HepG2 (cell line): ENCODE measurements at regions not wholly inside any gene's neighbourhood (a gene's known extent, or its start where the extent isn't known, plus 50 kb on each side); places are given as distances from the start of the nearest gene placed in this dataset.
A peak's percentile ranks its signal among the peaks of the same experiment; 100 is the strongest.

ENCODE experiments used
- ADNP ChIP-seq: sonication (generic); formaldehyde crosslinking; IDR thresholded peaks from 2 replicates; pipeline ENCODE4 v1.4.0; 2020; ENCODE audit warnings: missing genetic modification reagents
- AFF4 ChIP-seq: sonication (generic); formaldehyde crosslinking; IDR thresholded peaks from 2 replicates; pipeline ENCODE4 v1.4.0; 2020; ENCODE audit warnings: missing genetic modification reagents
- ATF7-NPFF ChIP-seq: sonication (generic); formaldehyde crosslinking; IDR thresholded peaks from 2 replicates; pipeline ENCODE4 v1.8.1; 2023; ENCODE audit warnings: mild to moderate bottlenecking, low read depth, missing genetic modification reagents, moderate library complexity
- BCL6 ChIP-seq: IDR thresholded peaks from 2 replicates; pipeline ENCODE4 v1.6.1; 2016; ENCODE audit warnings: missing genetic modification reagents, missing compliant biosample characterization
- FOXP4 ChIP-seq: sonication (generic); formaldehyde crosslinking; IDR thresholded peaks from 2 replicates; pipeline ENCODE4 v1.4.0; 2020; ENCODE audit warnings: missing genetic modification reagents
- HNF1A ChIP-seq, 2 experiments: sonication (generic) in 1 of 2; formaldehyde crosslinking in 1 of 2; IDR thresholded peaks; 2 replicates each; pipeline versions ENCODE4 v1.4.0 to v1.6.1; 2016 to 2020; ENCODE audit warnings: borderline replicate concordance in 1 of 2, low read depth in 1 of 2, mild to moderate bottlenecking in 1 of 2, missing genetic modification reagents in 1 of 2
- HNF4A ChIP-seq: sonication (generic); formaldehyde crosslinking; IDR thresholded peaks from 2 replicates; pipeline ENCODE4 v1.4.0; 2020; ENCODE audit warnings: missing genetic modification reagents
- KDM3A ChIP-seq: IDR thresholded peaks from 2 replicates; pipeline ENCODE4 v1.6.1; 2018; ENCODE audit warnings: low read depth, missing compliant biosample characterization
- NPAS2 ChIP-seq: sonication (generic); formaldehyde crosslinking; IDR thresholded peaks from 2 replicates; pipeline ENCODE4 v1.8.0; 2022; ENCODE audit warnings: mild to moderate bottlenecking, missing genetic modification reagents, borderline replicate concordance
- NRL ChIP-seq: sonication (generic); formaldehyde crosslinking; IDR thresholded peaks from 2 replicates; pipeline ENCODE4 v1.5.0; 2020; ENCODE audit warnings: missing genetic modification reagents, mild to moderate bottlenecking, moderate library complexity, borderline replicate concordance
- REXO4 ChIP-seq: sonication (generic); formaldehyde crosslinking; IDR thresholded peaks from 2 replicates; pipeline ENCODE4 v1.8.0; 2022; ENCODE audit warnings: missing genetic modification reagents, mild to moderate bottlenecking, borderline replicate concordance
- TARDBP ChIP-seq: sonication (generic); formaldehyde crosslinking; IDR thresholded peaks from 2 replicates; pipeline ENCODE4 v1.8.0; 2022; ENCODE audit warnings: mild to moderate bottlenecking, missing genetic modification reagents
- TFAP4 ChIP-seq: sonication (generic); IDR thresholded peaks from 2 replicates; pipeline ENCODE4 v1.6.1; 2016; ENCODE audit warnings: low read depth, borderline replicate concordance
- ZNF33A ChIP-seq: sonication (generic); formaldehyde crosslinking; IDR thresholded peaks from 2 replicates; pipeline ENCODE4 v1.5.1; 2020; ENCODE audit warnings: missing genetic modification reagents, mild to moderate bottlenecking, moderate library complexity, borderline replicate concordance
- ZNF572 ChIP-seq: sonication (generic); formaldehyde crosslinking; IDR thresholded peaks from 2 replicates; pipeline ENCODE4 v1.5.1; 2020; ENCODE audit warnings: mild to moderate bottlenecking, missing genetic modification reagents

- TF ChIP-seq FOXP4 (CRISPR knock-in tag) (peak; percentile 82; the same call in 1 of the 2 replicates), TFAP4 (no peak), ZNF33A (CRISPR knock-in tag) (no peak), NPAS2 (CRISPR knock-in tag) (no peak), TARDBP (CRISPR knock-in tag) (peak; percentile 61; the same call in 1 of the 2 replicates), AFF4 (no peak), ADNP (no peak), HNF4A (peak; percentile 31; the same call in 1 of the 2 replicates), KDM3A (CRISPR knock-in tag) (no peak), HNF1A (IDR thresholded peaks at IDR 0.05; ENCODE audit: low read depth) (no peak), HNF1A (CRISPR knock-in tag; IDR thresholded peaks at IDR 0.05; ENCODE audit: borderline replicate concordance) (peak; percentile 71; the same call in 1 of the 2 replicates), ZNF572 (CRISPR knock-in tag) (no peak), ATF7-NPFF (no peak), BCL6 (peak; percentile 49; the same call in 1 of the 2 replicates), NRL (no peak), REXO4 (CRISPR knock-in tag) (no peak)
Measured at GRCh38 chr5:116858705-116859333, 284.2 kb upstream of the SEMA6A start (continued).
